Heart right ventricle (tissue), 16 donors: ENCODE measurements at regions not wholly inside any gene's neighbourhood (a gene's known extent, or its start where the extent isn't known, plus 50 kb on each side); places are given as distances from the start of the nearest gene placed in this dataset.

Experiments
- ATAC-seq, 8 donors: fragments of 200-7000 bp; cut with Tn5 transposase; one replicate each; pipeline ENCODE4 v1.9.1; 2020; ENCODE audit warnings: mild to moderate bottlenecking in 8 of 8, moderate library complexity in 8 of 8, moderate number of reproducible peaks in 1 of 8
- DNase-seq, 2 donors: peaks; one replicate each; pipeline ENCODE4 v3.0.0-alpha.2; 2020
- H3K27ac ChIP-seq, 10 donors: fragments of 200-600 bp; sonication (generic) in 2 of 10; one replicate each; pipeline versions ENCODE4 v1.5.0 to v1.8.0; 2020 to 2022; ENCODE audit warnings: mild to moderate bottlenecking in 3 of 10
- H3K27me3 ChIP-seq, 7 donors: fragments of 200-600 bp; one replicate each; pipeline ENCODE4 v1.8.0; 2021 to 2022; ENCODE audit warnings: mild to moderate bottlenecking in 2 of 7
- H3K36me3 ChIP-seq, 9 donors: fragments of 200-600 bp; sonication (generic) in 1 of 9; one replicate each; pipeline versions ENCODE4 v1.5.0 to v1.8.0; 2020 to 2022; ENCODE audit warnings: mild to moderate bottlenecking in 2 of 9
- H3K4me1 ChIP-seq, 9 donors: fragments of 200-600 bp; sonication (generic) in 1 of 9; one replicate each; pipeline versions ENCODE4 v1.5.0 to v1.8.0; 2020 to 2022; ENCODE audit warnings: mild to moderate bottlenecking in 4 of 9
- H3K4me3 ChIP-seq, 10 donors: fragments of 200-600 bp; sonication (generic) in 2 of 10; one replicate each; pipeline versions ENCODE4 v1.5.0 to v1.8.0; 2020 to 2022; ENCODE audit warnings: mild to moderate bottlenecking in 7 of 10, moderate library complexity in 2 of 10
- H3K9me3 ChIP-seq, 11 donors: fragments of 200-600 bp in 10 of 11; sonication (generic) in 2 of 11; one replicate each; pipeline versions ENCODE4 v1.5.0 to v1.8.0; 2013 to 2022; ENCODE audit warnings: mild to moderate bottlenecking in 2 of 11, control low read depth in 1 of 11, moderate library complexity in 1 of 11
- WGBS, 2 donors: extraction: QIAGEN DNeasy Blood & Tissue Kit; methylation state at CpG; one replicate each; pipeline ENCODE4 v1.1.7; 2013; ENCODE audit warnings: inconsistent platforms in 1 of 2; 5-methylcytosine and 5-hydroxymethylcytosine counted together
- intact Hi-C, 10 donors: fragments of 100-400 bp; cut with DNase I; formaldehyde crosslinking; loops; one replicate each; pipeline versions ENCODE4 v1.11.1 to v1.14.2; 2022
- TF ChIP-seq, protein P1 (sequence below), 9 donors: fragments of 200-600 bp; sonication (generic) in 2 of 9; IDR thresholded peaks; one replicate each; pipeline versions ENCODE4 v1.5.0 to v1.8.0; 2021 to 2022; ENCODE audit warnings: antibody characterized with exemption in 9 of 9, mild to moderate bottlenecking in 5 of 9, moderate library complexity in 1 of 9
- donor health status: Arrhythmogenic right ventricular cardiomyopathy.
- donor health status: ischemic (EF 13 %, LVEDD 7.1; RV severe dilation, severe dysfunction).
- donor health status: healthy with polysubstance abuse.
- donor health status: DM: no; HTN: yes; CAD: no.
- donor health status: DM: no; HTN: no; CAD: no.
- donor health status: ischemic (EF 25% LVEDD 6.9; RV normal size, moderate dysfunction).
- donor health status: ischemic (EF 25% LVEDD 5.7; RV mildly dilated, moderate dysfunction).
- donor health status: healthy.
- donor health status: DM: yes; HTN: yes; CAD: no.
- donor health status: Ischemic cardiomyopathy.
- donor health status: ischemic (EF 35%, LVEDD 5.7; RV mildly dilated, moderate dysfunction).
- donor health status: nonischemic (EF 11% LVEDD 7.7; RV severe dilation, severe dysfunction).
- donor health status: DM: yes; HTN: yes; CAD: no.
- donor health status: PGD.
- donor health status: ischemic (EF 29% LVEDD 5.4; RV normal size, mild dysfunction).
- donor health status: nonischemic (EF 23%, LVEDD 6.1; RV moderate dilation, normal function).

DNA sequence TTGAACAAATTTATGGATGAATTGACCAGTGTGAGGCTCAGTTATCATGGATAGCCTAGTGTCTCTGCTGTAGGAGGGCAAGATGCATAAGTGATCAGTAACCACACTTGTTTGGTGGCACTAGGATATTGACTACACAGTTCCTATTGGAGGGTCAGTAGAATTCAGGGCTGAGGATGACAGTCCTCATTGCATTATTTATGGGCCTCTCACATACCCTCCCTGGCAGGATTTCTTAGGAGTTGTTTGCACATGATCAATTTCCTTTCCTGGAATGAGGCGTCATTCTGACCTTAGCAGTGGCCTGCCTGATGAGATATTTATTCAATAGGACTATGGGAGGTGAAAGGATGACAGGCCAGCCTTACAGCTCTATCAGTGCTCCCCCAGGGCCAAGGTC, 125.1 kb upstream of the AGBL1 start:
- WGBS, 2 donors: 13 to 46% methylated on average over 1 of the region's 1 CpG

DNA sequence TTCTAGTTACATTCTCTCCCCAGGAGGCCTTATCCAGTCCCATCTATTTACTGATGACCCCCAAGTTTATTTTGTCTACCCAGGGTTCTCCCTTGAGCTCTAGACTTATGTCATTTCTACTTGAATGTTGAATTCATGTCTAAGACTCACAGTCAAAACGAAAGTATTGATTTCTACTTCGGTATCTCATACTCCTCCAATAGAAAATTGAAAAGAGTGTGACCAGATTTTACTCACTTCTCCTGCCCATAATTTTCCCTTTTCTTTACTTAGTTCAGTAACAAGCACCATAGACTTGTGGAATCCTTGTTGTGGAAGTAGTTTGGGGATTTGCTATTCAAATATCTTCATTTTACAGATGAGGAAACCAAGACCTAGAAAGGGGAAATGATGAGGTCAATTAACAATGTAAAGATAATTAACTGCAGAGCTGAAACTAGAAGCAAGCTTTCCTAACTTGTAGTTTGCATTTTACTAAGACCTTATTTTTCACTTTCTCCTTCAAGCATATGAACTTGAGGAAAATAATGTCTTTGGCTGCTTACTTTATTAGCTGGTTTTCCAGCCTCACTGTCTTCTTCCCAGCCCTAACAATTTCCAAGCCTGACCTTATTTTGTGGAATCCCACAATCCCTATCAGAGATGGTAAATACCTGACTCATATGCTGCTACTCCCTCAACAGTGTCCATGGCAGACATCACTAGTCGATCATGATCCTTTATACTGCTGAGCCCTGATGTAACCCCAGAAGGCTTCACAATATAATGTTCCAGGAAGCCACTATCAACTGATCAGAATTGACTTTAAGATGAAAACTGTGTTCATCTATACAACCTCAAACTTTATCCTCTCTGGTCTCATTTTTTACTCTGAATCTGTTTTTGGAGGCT, 123.9 kb upstream of the AGBL1 start:
- no peaks in the 10 kb centered on the region for H3K9me3 ChIP-seq
- H3K27ac ChIP-seq: no peak overlapping the region
- intact Hi-C loops: no loop called here
- H3K27me3 ChIP-seq: peaks cover 0 to 8% (median 0%) of the 10 kb centered on the region in 7 donors
- WGBS, 2 donors: 85 to 87% methylated on average over 3 of the region's 3 CpGs
- H3K4me1 ChIP-seq: no peaks in the 10 kb centered on the region
- TF ChIP-seq, protein P1, sequence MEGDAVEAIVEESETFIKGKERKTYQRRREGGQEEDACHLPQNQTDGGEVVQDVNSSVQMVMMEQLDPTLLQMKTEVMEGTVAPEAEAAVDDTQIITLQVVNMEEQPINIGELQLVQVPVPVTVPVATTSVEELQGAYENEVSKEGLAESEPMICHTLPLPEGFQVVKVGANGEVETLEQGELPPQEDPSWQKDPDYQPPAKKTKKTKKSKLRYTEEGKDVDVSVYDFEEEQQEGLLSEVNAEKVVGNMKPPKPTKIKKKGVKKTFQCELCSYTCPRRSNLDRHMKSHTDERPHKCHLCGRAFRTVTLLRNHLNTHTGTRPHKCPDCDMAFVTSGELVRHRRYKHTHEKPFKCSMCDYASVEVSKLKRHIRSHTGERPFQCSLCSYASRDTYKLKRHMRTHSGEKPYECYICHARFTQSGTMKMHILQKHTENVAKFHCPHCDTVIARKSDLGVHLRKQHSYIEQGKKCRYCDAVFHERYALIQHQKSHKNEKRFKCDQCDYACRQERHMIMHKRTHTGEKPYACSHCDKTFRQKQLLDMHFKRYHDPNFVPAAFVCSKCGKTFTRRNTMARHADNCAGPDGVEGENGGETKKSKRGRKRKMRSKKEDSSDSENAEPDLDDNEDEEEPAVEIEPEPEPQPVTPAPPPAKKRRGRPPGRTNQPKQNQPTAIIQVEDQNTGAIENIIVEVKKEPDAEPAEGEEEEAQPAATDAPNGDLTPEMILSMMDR (IDR thresholded peaks at IDR 0.05): no peak
- H3K36me3 ChIP-seq: no peaks in the 10 kb centered on the region
- H3K4me3 ChIP-seq: no peak overlapping the region
- DNase-seq (no peak), ATAC-seq (no peak)

More for the DNA sequence above, 125.1 kb upstream of the AGBL1 start:
- Histone ChIP-seq H3K36me3 (no peaks in the 10 kb centered on the region), H3K27me3 (peaks cover 0 to 4% (median 0%) of the 10 kb centered on the region in 7 donors), H3K4me3 (no peak overlapping the region), H3K9me3 (no peaks in the 10 kb centered on the region), H3K4me1 (peaks cover 0 to 4% (median 0%) of the 10 kb centered on the region in 9 donors), H3K27ac (no peak overlapping the region)
- TF ChIP-seq, protein P1 (IDR thresholded peaks at IDR 0.05): no peak
- DNase-seq (no peak), ATAC-seq (no peak)
- intact Hi-C loops: no loop called here

DNA sequence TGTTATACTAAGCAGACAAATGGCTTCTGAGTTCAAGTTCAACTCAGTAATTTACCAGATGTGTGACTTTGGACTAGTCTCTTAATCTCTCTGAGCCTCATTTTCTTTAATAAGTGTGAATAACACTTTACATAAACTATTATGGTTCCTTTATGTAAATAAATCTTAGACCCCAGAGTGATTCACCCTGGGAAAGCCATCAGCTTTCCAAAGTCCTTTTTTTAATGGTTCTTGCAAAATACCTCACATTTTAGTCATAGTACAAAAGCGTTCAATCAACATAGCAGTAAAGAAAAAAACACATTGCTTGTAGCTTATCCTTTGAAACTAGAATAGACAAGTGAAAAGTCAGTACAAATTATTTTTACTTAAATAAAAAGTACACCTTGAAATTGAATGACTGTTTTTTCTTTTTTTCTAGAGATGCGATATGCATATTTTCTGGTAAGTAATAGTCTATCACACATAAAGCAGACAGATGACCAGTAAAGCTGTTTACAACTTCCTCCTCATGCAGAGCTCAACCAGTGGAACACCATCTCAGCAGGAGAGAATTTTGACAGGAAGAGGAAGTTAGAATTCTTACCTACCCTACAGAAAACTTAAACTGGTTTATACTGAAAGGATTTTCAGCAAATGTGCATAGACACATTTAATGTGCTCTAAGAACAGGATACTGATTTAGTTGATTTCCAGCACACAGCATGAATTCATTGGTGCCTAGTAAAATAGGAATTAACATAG, 123.0 kb upstream of the AGBL1 start:
- TF ChIP-seq, protein P1 (IDR thresholded peaks at IDR 0.05): no peak
- Histone ChIP-seq H3K4me3 (no peak overlapping the region), H3K36me3 (no peaks in the 10 kb centered on the region), H3K27ac (no peak overlapping the region), H3K9me3 (no peaks in the 10 kb centered on the region), H3K27me3 (peaks cover 0 to 8% (median 0%) of the 10 kb centered on the region in 7 donors), H3K4me1 (no peaks in the 10 kb centered on the region)
- no peak for ATAC-seq
- DNase-seq: no peak
- intact Hi-C loops: no loop called here
- WGBS, 2 donors: 88 to 96% methylated on average over 2 of the region's 2 CpGs

DNA sequence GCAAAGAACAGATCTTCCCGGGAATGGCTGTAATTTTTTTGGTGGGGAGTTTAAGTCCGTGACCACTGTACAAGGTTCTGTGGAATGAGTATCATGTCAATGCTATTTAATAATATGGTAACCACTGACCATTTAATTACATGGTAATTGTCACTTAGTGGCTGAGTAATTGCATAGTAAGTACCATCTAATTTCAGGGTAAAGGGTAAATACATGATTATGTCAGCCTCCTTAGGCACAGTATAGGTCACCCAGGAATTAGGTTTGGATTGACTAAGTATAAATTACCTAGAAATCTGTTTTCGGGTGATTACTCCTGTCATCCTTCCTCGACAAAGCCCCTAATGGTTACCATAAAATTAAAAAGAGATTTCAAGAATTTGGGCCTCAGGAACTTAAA, 120.1 kb upstream of the AGBL1 start:
- Histone ChIP-seq H3K36me3 (no peaks in the 10 kb centered on the region), H3K27ac (no peak overlapping the region), H3K4me3 (no peak overlapping the region), H3K4me1 (no peaks in the 10 kb centered on the region), H3K27me3 (peaks cover 0 to 8% (median 0%) of the 10 kb centered on the region in 7 donors), H3K9me3 (no peaks in the 10 kb centered on the region)
- ATAC-seq (no peak), DNase-seq (no peak)
- TF ChIP-seq, protein P1 (IDR thresholded peaks at IDR 0.05): no peak
- intact Hi-C loops: no loop called here
- WGBS, 2 donors: 83% methylated on average over 4 of the region's 4 CpGs
